Ovary (tissue), 3 donors: ENCODE measurements at regions not wholly inside any gene's neighbourhood (a gene's known extent, or its start where the extent isn't known, plus 50 kb on each side); places are given as distances from the start of the nearest gene placed in this dataset.

ENCODE experiments used
- EP300 ChIP-seq: sonication (generic); formaldehyde crosslinking; IDR thresholded peaks from one replicate; pipeline ENCODE4 v1.6.1; 2017; ENCODE audit warnings: antibody characterized with exemption
- POLR2A ChIP-seq: fragments of 450-650 bp; IDR thresholded peaks from one replicate; pipeline ENCODE4 v1.6.1; 2017; ENCODE audit warnings: antibody characterized with exemption, mild to moderate bottlenecking, moderate library complexity
- TF ChIP-seq, protein P1 (sequence below), 3 donors: fragments of 450-650 bp in 2 of 3; fragments of 200-600 bp in 1 of 3; IDR thresholded peaks; one replicate each; pipeline versions ENCODE4 v1.5.1 to v1.8.0; 2016 to 2022; ENCODE audit warnings: antibody characterized with exemption in 3 of 3, mild to moderate bottlenecking in 1 of 3
- donor health status: DM: no; HTN: no; CAD: no.

DNA sequence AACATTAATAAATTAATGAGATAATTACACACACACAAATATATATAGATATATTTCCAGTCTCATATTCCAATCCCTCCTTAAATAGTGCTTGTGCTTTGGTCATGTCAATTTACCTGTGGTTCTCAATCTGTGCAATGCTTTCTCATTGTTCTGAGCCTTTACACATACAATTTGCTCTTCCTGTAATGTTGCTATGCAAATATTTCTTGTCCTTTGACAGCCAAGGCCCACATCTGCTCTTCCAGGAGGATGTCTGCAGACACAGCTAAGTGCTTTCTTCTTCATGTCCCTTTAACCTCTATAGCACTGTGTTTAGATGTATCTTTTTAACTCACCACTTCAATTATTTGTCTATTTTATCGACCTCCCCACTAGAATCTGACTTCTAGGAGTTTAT is 67.3 kb upstream of the RAPGEF2 start:
- TF ChIP-seq, protein P1, sequence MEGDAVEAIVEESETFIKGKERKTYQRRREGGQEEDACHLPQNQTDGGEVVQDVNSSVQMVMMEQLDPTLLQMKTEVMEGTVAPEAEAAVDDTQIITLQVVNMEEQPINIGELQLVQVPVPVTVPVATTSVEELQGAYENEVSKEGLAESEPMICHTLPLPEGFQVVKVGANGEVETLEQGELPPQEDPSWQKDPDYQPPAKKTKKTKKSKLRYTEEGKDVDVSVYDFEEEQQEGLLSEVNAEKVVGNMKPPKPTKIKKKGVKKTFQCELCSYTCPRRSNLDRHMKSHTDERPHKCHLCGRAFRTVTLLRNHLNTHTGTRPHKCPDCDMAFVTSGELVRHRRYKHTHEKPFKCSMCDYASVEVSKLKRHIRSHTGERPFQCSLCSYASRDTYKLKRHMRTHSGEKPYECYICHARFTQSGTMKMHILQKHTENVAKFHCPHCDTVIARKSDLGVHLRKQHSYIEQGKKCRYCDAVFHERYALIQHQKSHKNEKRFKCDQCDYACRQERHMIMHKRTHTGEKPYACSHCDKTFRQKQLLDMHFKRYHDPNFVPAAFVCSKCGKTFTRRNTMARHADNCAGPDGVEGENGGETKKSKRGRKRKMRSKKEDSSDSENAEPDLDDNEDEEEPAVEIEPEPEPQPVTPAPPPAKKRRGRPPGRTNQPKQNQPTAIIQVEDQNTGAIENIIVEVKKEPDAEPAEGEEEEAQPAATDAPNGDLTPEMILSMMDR (IDR thresholded peaks at IDR 0.05): no peak
- no peak for TF ChIP-seq POLR2A
- TF ChIP-seq EP300: no peak
